ENCODE measurements at regions not wholly inside any gene's neighbourhood (a gene's known extent, or its start where the extent isn't known, plus 50 kb on each side); places are given as distances from the start of the nearest gene placed in this dataset.

- TF ChIP-seq POLR2AphosphoS5 (IDR thresholded peaks at IDR 0.05), result no peak
- TF ChIP-seq, protein P1, sequence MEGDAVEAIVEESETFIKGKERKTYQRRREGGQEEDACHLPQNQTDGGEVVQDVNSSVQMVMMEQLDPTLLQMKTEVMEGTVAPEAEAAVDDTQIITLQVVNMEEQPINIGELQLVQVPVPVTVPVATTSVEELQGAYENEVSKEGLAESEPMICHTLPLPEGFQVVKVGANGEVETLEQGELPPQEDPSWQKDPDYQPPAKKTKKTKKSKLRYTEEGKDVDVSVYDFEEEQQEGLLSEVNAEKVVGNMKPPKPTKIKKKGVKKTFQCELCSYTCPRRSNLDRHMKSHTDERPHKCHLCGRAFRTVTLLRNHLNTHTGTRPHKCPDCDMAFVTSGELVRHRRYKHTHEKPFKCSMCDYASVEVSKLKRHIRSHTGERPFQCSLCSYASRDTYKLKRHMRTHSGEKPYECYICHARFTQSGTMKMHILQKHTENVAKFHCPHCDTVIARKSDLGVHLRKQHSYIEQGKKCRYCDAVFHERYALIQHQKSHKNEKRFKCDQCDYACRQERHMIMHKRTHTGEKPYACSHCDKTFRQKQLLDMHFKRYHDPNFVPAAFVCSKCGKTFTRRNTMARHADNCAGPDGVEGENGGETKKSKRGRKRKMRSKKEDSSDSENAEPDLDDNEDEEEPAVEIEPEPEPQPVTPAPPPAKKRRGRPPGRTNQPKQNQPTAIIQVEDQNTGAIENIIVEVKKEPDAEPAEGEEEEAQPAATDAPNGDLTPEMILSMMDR (IDR thresholded peaks at IDR 0.05), result no peak
Measured at GRCh38 chr21:43332861-43333297, 94.1 kb downstream of the SIK1 start.
